ENCODE measurements at regions not wholly inside any gene's neighbourhood (a gene's known extent, or its start where the extent isn't known, plus 50 kb on each side); places are given as distances from the start of the nearest gene placed in this dataset.

DNA sequence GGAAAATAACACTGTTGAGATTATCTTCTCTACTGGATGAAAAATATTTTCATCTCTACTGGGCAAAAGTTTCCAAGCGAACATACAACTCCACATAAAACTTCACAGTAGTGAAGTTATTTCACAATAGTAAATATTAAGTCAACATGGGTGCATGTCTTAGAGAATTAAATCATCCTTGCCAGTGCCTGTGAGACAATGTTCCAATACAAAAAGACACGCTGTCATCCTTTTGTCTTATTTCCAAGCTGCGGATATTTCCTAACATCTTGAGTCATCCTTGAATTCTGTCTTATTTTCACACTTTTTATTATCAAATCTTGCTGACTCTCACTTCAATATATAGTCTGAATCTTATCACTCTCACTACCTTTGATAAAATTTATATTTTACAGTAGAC lies 142.9 kb upstream of the KITLG start:
- H3K9ac ChIP-seq: no peak overlapping the region
- H3K4me2 ChIP-seq: no peak overlapping the region
- H3K36me3 ChIP-seq (ENCODE audit: insufficient read depth): no peaks in the 10 kb centered on the region
- H3K27ac ChIP-seq: no peak overlapping the region
- H4K20me1 ChIP-seq (ENCODE audit: insufficient read depth): no peaks in the 10 kb centered on the region
- no peaks in the 10 kb centered on the region for H3K4me1 ChIP-seq (ENCODE audit: low read depth, poor library complexity, severe bottlenecking)
- H2AFZ ChIP-seq (ENCODE audit: low read depth): no peak overlapping the region
- TF ChIP-seq, protein P1, sequence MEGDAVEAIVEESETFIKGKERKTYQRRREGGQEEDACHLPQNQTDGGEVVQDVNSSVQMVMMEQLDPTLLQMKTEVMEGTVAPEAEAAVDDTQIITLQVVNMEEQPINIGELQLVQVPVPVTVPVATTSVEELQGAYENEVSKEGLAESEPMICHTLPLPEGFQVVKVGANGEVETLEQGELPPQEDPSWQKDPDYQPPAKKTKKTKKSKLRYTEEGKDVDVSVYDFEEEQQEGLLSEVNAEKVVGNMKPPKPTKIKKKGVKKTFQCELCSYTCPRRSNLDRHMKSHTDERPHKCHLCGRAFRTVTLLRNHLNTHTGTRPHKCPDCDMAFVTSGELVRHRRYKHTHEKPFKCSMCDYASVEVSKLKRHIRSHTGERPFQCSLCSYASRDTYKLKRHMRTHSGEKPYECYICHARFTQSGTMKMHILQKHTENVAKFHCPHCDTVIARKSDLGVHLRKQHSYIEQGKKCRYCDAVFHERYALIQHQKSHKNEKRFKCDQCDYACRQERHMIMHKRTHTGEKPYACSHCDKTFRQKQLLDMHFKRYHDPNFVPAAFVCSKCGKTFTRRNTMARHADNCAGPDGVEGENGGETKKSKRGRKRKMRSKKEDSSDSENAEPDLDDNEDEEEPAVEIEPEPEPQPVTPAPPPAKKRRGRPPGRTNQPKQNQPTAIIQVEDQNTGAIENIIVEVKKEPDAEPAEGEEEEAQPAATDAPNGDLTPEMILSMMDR (conservative IDR thresholded peaks at IDR 0.05; ENCODE audit: low read depth, low read length): no peak
- H3K27me3 ChIP-seq (ENCODE audit: insufficient read depth, low read depth): no peaks in the 10 kb centered on the region
- no peaks in the 10 kb centered on the region for H3K79me2 ChIP-seq (ENCODE audit: insufficient read depth, low read depth)
- H3K4me3 ChIP-seq (IDR thresholded peaks at IDR 0.05; ENCODE audit: insufficient read depth, low read depth, low read length): no peak overlapping the region

DNA sequence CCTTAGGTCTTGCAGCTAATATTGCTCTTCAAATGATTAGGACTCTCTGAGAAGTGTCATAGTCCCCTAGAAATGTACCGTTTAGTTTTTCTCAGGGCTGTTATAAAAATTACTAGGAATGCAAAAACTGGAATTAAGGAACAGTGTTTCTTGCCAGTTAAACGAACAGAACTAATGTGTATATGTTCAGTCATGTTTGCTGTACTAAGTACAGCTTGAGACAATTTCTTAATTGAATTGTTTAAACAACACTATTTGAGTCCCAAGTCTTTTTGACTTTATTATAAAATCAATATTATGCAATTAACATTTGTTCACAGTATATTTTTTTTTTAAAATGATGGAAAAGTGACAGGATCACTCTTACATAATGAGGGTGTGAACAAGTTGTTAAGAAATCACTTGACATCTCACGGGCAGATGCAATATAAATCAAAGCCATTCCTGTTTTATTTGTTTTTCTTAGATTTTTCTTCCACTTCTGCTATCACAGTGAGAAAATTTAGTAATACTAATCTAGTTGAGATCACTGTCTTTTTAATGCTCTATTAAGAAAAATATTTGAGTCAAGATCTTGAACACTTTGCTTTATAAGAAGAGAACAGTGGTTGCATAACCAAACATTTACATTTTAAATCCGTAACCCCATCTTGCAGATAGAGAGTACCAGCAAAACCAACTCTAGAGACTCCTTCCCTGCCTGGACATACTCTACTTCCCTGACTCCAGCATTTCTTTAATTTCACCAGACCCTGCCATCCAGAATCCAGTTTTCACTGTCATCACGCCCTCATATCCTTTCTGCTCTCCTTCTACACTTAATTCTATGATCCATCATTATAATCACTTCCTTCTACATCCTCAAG lies 140.7 kb upstream of the KITLG start:
- H3K27ac ChIP-seq: no peak overlapping the region
- TF ChIP-seq, protein P1 (conservative IDR thresholded peaks at IDR 0.05; ENCODE audit: low read depth, low read length): no peak
- H3K9ac ChIP-seq: no peak overlapping the region
- H3K4me3 ChIP-seq (IDR thresholded peaks at IDR 0.05; ENCODE audit: insufficient read depth, low read depth, low read length): no peak overlapping the region
- no peak overlapping the region for H3K4me2 ChIP-seq
- H3K27me3 ChIP-seq (ENCODE audit: insufficient read depth, low read depth): no peaks in the 10 kb centered on the region
- H4K20me1 ChIP-seq (ENCODE audit: insufficient read depth): no peaks in the 10 kb centered on the region
- H3K79me2 ChIP-seq (ENCODE audit: insufficient read depth, low read depth): no peaks in the 10 kb centered on the region
- H3K36me3 ChIP-seq (ENCODE audit: insufficient read depth): no peaks in the 10 kb centered on the region
- H2AFZ ChIP-seq (ENCODE audit: low read depth): no peak overlapping the region
- no peaks in the 10 kb centered on the region for H3K4me1 ChIP-seq (ENCODE audit: low read depth, poor library complexity, severe bottlenecking)

DNA sequence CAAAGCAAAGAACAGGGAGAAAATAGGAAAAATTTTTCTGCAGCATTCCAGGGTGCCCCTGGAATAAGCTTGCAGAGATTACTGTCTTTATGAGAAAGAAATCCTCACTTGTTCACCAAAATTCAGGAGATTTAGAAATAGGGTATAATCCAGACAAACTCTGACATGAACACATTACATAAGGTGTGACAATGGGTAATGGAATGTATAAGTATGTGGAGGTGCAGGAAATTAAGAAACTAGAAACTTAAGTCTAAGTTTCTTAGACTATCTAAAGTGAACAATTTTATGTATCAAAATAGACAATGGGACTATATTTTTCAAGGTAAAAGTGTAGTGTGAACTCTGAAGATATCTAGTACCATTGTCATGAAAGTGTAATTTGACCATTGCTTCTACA lies 140.0 kb upstream of the KITLG start:
- no peaks in the 10 kb centered on the region for H3K4me1 ChIP-seq (ENCODE audit: low read depth, poor library complexity, severe bottlenecking)
- H3K9ac ChIP-seq: no peak overlapping the region
- TF ChIP-seq, protein P1 (conservative IDR thresholded peaks at IDR 0.05; ENCODE audit: low read depth, low read length): no peak
- no peaks in the 10 kb centered on the region for H3K79me2 ChIP-seq (ENCODE audit: insufficient read depth, low read depth)
- H3K27me3 ChIP-seq (ENCODE audit: insufficient read depth, low read depth): no peaks in the 10 kb centered on the region
- H4K20me1 ChIP-seq (ENCODE audit: insufficient read depth): no peaks in the 10 kb centered on the region
- no peak overlapping the region for H2AFZ ChIP-seq (ENCODE audit: low read depth)
- H3K27ac ChIP-seq: no peak overlapping the region
- H3K4me2 ChIP-seq: no peak overlapping the region
- no peak overlapping the region for H3K4me3 ChIP-seq (IDR thresholded peaks at IDR 0.05; ENCODE audit: insufficient read depth, low read depth, low read length)
- H3K36me3 ChIP-seq (ENCODE audit: insufficient read depth): no peaks in the 10 kb centered on the region

DNA sequence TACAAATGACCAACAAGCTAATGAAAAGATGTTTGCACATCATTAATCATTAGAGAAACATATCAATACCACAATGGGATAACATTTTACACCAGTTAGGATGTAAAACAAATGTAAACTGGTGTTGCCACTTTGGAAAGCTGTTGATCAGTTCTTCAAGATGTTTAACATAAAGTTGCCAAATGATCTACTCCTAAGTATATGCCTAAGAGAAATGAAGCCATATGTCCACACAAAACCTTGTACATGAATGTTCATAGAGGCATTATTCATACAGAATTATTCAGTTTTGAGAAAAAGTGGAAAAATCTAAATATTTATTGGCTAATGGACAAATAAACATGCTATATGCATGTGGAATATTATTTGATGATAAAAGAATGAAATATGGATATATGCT lies 136.9 kb upstream of the KITLG start:
- H3K79me2 ChIP-seq (ENCODE audit: insufficient read depth, low read depth): no peaks in the 10 kb centered on the region
- no peak overlapping the region for H3K4me2 ChIP-seq
- H3K27me3 ChIP-seq (ENCODE audit: insufficient read depth, low read depth): no peaks in the 10 kb centered on the region
- no peak overlapping the region for H3K27ac ChIP-seq
- no peak overlapping the region for H3K4me3 ChIP-seq (IDR thresholded peaks at IDR 0.05; ENCODE audit: insufficient read depth, low read depth, low read length)
- no peak overlapping the region for H3K9ac ChIP-seq
- no peaks in the 10 kb centered on the region for H3K36me3 ChIP-seq (ENCODE audit: insufficient read depth)
- TF ChIP-seq, protein P1 (conservative IDR thresholded peaks at IDR 0.05; ENCODE audit: low read depth, low read length): no peak
- H3K4me1 ChIP-seq (ENCODE audit: low read depth, poor library complexity, severe bottlenecking): no peaks in the 10 kb centered on the region
- H2AFZ ChIP-seq (ENCODE audit: low read depth): no peak overlapping the region
- no peaks in the 10 kb centered on the region for H4K20me1 ChIP-seq (ENCODE audit: insufficient read depth)
